ENCODE measurements at regions not wholly inside any gene's neighbourhood (a gene's known extent, or its start where the extent isn't known, plus 50 kb on each side); places are given as distances from the start of the nearest gene placed in this dataset.

GRCh38 chr1:190717055-190717454, 239.4 kb upstream of the BRINP3 start:
- TF ChIP-seq POLR2A (IDR thresholded peaks at IDR 0.05; ENCODE audit: insufficient read depth in 1 of 2, low read depth in 2 of 2, low read length in 2 of 2) (no peak), EZH2 (conservative IDR thresholded peaks at IDR 0.05; ENCODE audit: low read depth, low read length) (no peak)

Data from HepG2 (cell line).